ENCODE measurements at regions not wholly inside any gene's neighbourhood (a gene's known extent, or its start where the extent isn't known, plus 50 kb on each side); places are given as distances from the start of the nearest gene placed in this dataset.

- H3K27ac ChIP-seq: peak overlapping the region; percentile 20 to 23
- TF ChIP-seq CTCF (IDR thresholded peaks at IDR 0.05): no peak
- ATAC-seq (ENCODE audit: insufficient number of reproducible peaks, low FRiP score, low read depth): no peak
Measured at GRCh38 chr1:82565146-82565545, 764.4 kb downstream of the ADGRL2 start.

GRCh38 chr1:82564333-82564732 lies 763.6 kb downstream of the ADGRL2 start:
- no peaks in the 10 kb centered on the region for H3K36me3 ChIP-seq
- no peak for ATAC-seq (ENCODE audit: insufficient number of reproducible peaks, low FRiP score, low read depth)
- no peaks in the 10 kb centered on the region for H3K9me3 ChIP-seq
- H3K4me3 ChIP-seq: no peak overlapping the region
- H3K27me3 ChIP-seq (replicated peaks; ENCODE audit: insufficient read depth): no peaks in the 10 kb centered on the region
- no peak for DNase-seq (ENCODE audit: low spot score)
- H3K27ac ChIP-seq: no peak overlapping the region
- TF ChIP-seq CTCF (IDR thresholded peaks at IDR 0.05): no peak
- H3K4me1 ChIP-seq (ENCODE audit: control insufficient read depth in 1 of 2, low read depth in 2 of 2): peaks cover 23 to 44% of the 10 kb centered on the region in 2 donors

More at GRCh38 chr1:82565146-82565545, 764.4 kb downstream of the ADGRL2 start:
- DNase-seq (ENCODE audit: low spot score): no peak
- Histone ChIP-seq H3K4me3 (peak overlapping the region; percentile 0), H3K9me3 (no peaks in the 10 kb centered on the region), H3K27me3 (replicated peaks; ENCODE audit: insufficient read depth) (no peaks in the 10 kb centered on the region), H3K4me1 (ENCODE audit: control insufficient read depth in 1 of 2, low read depth in 2 of 2) (peaks cover 23 to 44% of the 10 kb centered on the region in 2 donors), H3K36me3 (no peaks in the 10 kb centered on the region)

- no peak overlapping the region for H3K27ac ChIP-seq
- H3K36me3 ChIP-seq: no peaks in the 10 kb centered on the region
- DNase-seq (ENCODE audit: low spot score): no peak
- TF ChIP-seq CTCF (IDR thresholded peaks at IDR 0.05): no peak
- no peaks in the 10 kb centered on the region for H3K9me3 ChIP-seq
- H3K4me3 ChIP-seq: no peak overlapping the region
- ATAC-seq (ENCODE audit: insufficient number of reproducible peaks, low FRiP score, low read depth): no peak
- peaks cover 23 to 48% of the 10 kb centered on the region in 2 donors for H3K4me1 ChIP-seq (ENCODE audit: control insufficient read depth in 1 of 2, low read depth in 2 of 2)
- H3K27me3 ChIP-seq (replicated peaks; ENCODE audit: insufficient read depth): no peaks in the 10 kb centered on the region
Measured at GRCh38 chr1:82562448-82562847, 761.7 kb downstream of the ADGRL2 start.

GRCh38 chr1:82560566-82560965 lies 759.8 kb downstream of the ADGRL2 start:
- DNase-seq (ENCODE audit: low spot score) (no peak), ATAC-seq (ENCODE audit: insufficient number of reproducible peaks, low FRiP score, low read depth) (no peak)
- H3K4me1 ChIP-seq (ENCODE audit: control insufficient read depth in 1 of 2, low read depth in 2 of 2): peaks cover 19 to 44% of the 10 kb centered on the region in 2 donors
- no peaks in the 10 kb centered on the region for H3K36me3 ChIP-seq
- no peak for TF ChIP-seq CTCF (IDR thresholded peaks at IDR 0.05)
- H3K9me3 ChIP-seq: no peaks in the 10 kb centered on the region
- no peak overlapping the region for H3K27ac ChIP-seq
- H3K4me3 ChIP-seq: no peak overlapping the region
- no peaks in the 10 kb centered on the region for H3K27me3 ChIP-seq (replicated peaks; ENCODE audit: insufficient read depth)

- no peaks in the 10 kb centered on the region for H3K9me3 ChIP-seq
- no peak for DNase-seq (ENCODE audit: low spot score)
- no peak overlapping the region for H3K27ac ChIP-seq
- no peak for TF ChIP-seq CTCF (IDR thresholded peaks at IDR 0.05)
- no peak overlapping the region for H3K4me3 ChIP-seq
- peaks cover 0 to 4% of the 10 kb centered on the region in 2 donors for H3K4me1 ChIP-seq (ENCODE audit: control insufficient read depth in 1 of 2, low read depth in 2 of 2)
- no peaks in the 10 kb centered on the region for H3K27me3 ChIP-seq (replicated peaks; ENCODE audit: insufficient read depth)
- no peaks in the 10 kb centered on the region for H3K36me3 ChIP-seq
- ATAC-seq (ENCODE audit: insufficient number of reproducible peaks, low FRiP score, low read depth): no peak
Measured at GRCh38 chr1:82555501-82555900, 754.8 kb downstream of the ADGRL2 start.

Measured in thoracic aorta (tissue), 2 donors.